H9 (cell line): ENCODE measurements at regions not wholly inside any gene's neighbourhood (a gene's known extent, or its start where the extent isn't known, plus 50 kb on each side); places are given as distances from the start of the nearest gene placed in this dataset.
A peak's percentile ranks its signal among the peaks of the same experiment; 100 is the strongest.

Source experiments
- DNase-seq: peaks from one replicate; pipeline ENCODE4 v3.0.0-alpha.2; 2017
- H2AFZ ChIP-seq: one replicate; pipeline ENCODE4 v1.6.1; 2013; ENCODE audit warnings: mild to moderate bottlenecking, low read length, control low read depth, moderate library complexity
- H2AK5ac ChIP-seq: 2 replicates; pipeline ENCODE4 v1.6.1; 2013; ENCODE audit warnings: low read length, control low read depth, mixed read lengths; ENCODE audit not compliant: insufficient read length
- H2BK120ac ChIP-seq: one replicate; pipeline ENCODE4 v1.6.1; 2013; ENCODE audit warnings: low read depth, mild to moderate bottlenecking, low read length, control low read depth, inconsistent platforms; ENCODE audit not compliant: poor library complexity, severe bottlenecking
- H2BK12ac ChIP-seq: 2 replicates; pipeline ENCODE4 v1.6.1; 2013; ENCODE audit warnings: low read length, control low read depth, mixed read lengths, low read depth; ENCODE audit not compliant: insufficient read length
- H2BK15ac ChIP-seq: 2 replicates; pipeline ENCODE4 v1.6.1; 2013; ENCODE audit warnings: low read depth, low read length, control low read depth
- H2BK20ac ChIP-seq: one replicate; pipeline ENCODE4 v1.6.1; 2013; ENCODE audit warnings: low read depth, mild to moderate bottlenecking, low read length, control low read depth, inconsistent platforms; ENCODE audit not compliant: poor library complexity, severe bottlenecking
- H2BK5ac ChIP-seq: 2 replicates; pipeline ENCODE4 v1.6.1; 2013; ENCODE audit warnings: low read length, control low read depth, mixed read lengths; ENCODE audit not compliant: insufficient read length
- H3K14ac ChIP-seq: 2 replicates; pipeline ENCODE4 v1.6.1; 2013; ENCODE audit warnings: low read length, control low read depth; ENCODE audit not compliant: insufficient read depth
- H3K18ac ChIP-seq: 2 replicates; pipeline ENCODE4 v1.6.1; 2013; ENCODE audit warnings: low read depth, mild to moderate bottlenecking, mixed read lengths, low read length, control low read depth; ENCODE audit not compliant: insufficient read length
- H3K23ac ChIP-seq: 2 replicates; pipeline ENCODE4 v1.6.1; 2013; ENCODE audit warnings: low read length, control low read depth, mixed read lengths, low read depth; ENCODE audit not compliant: insufficient read length
- H3K23me2 ChIP-seq: 2 replicates; pipeline ENCODE4 v1.6.1; 2013; ENCODE audit warnings: low read depth, mild to moderate bottlenecking, mixed read lengths, low read length, control low read depth; ENCODE audit not compliant: insufficient read length, poor library complexity, severe bottlenecking
- H3K27ac ChIP-seq: 2 replicates; pipeline ENCODE4 v1.5.1; 2013; ENCODE audit warnings: low read length, control low read depth, mixed read lengths, low read depth; ENCODE audit not compliant: insufficient read length
- H3K27me3 ChIP-seq: 2 replicates; pipeline ENCODE4 v1.6.1; 2013; ENCODE audit warnings: low read length, control low read depth, inconsistent platforms; ENCODE audit not compliant: insufficient read depth
- H3K4ac ChIP-seq: 2 replicates; pipeline ENCODE4 v1.6.1; 2013; ENCODE audit warnings: low read depth, mild to moderate bottlenecking, control low read depth, inconsistent platforms, low read length, moderate library complexity
- H3K4me1 ChIP-seq: 2 replicates; pipeline ENCODE4 v1.6.1; 2013; ENCODE audit warnings: low read length, control low read depth, inconsistent platforms; ENCODE audit not compliant: insufficient read depth
- H3K4me2 ChIP-seq: 2 replicates; pipeline ENCODE4 v1.6.1; 2013; ENCODE audit warnings: low read length, control low read depth, mixed read lengths; ENCODE audit not compliant: insufficient read length, insufficient read depth
- H3K56ac ChIP-seq: 2 replicates; pipeline ENCODE4 v1.6.1; 2013; ENCODE audit warnings: low read depth, mild to moderate bottlenecking, mixed read lengths, low read length, control low read depth; ENCODE audit not compliant: insufficient read length
- H3K79me1 ChIP-seq: 2 replicates; pipeline ENCODE4 v1.6.1; 2013; ENCODE audit warnings: low read depth, mild to moderate bottlenecking, moderate library complexity, low read length, control low read depth, inconsistent platforms; ENCODE audit not compliant: insufficient read depth, poor library complexity, severe bottlenecking
- H3K79me2 ChIP-seq: 2 replicates; pipeline ENCODE4 v1.6.1; 2013; ENCODE audit warnings: low read length, control low read depth, inconsistent platforms; ENCODE audit not compliant: insufficient read depth
- H3K9ac ChIP-seq: 2 replicates; pipeline ENCODE4 v1.6.1; 2013; ENCODE audit warnings: low read length, control low read depth, mixed read lengths; ENCODE audit not compliant: insufficient read length; ENCODE audit errors: extremely low read depth
- H3K9me3 ChIP-seq: one replicate; pipeline ENCODE4 v1.6.1; 2013; ENCODE audit warnings: low read depth, low read length, inconsistent platforms; ENCODE audit not compliant: control insufficient read depth
- H3T11ph ChIP-seq: one replicate; pipeline ENCODE4 v1.6.1; 2013; ENCODE audit warnings: mild to moderate bottlenecking, low read length, control low read depth, inconsistent platforms
- H4K20me1 ChIP-seq: one replicate; pipeline ENCODE4 v1.6.1; 2013; ENCODE audit not compliant: control insufficient read depth, insufficient read length, insufficient read depth
- H4K5ac ChIP-seq: 2 replicates; pipeline ENCODE4 v1.6.1; 2013; ENCODE audit warnings: low read depth, mild to moderate bottlenecking, mixed read lengths, low read length, control low read depth; ENCODE audit not compliant: insufficient read length
- H4K8ac ChIP-seq: replicated peaks from 2 replicates; pipeline ENCODE4 v1.6.1; 2013; ENCODE audit warnings: low read length, control low read depth, mixed read lengths, low read depth; ENCODE audit not compliant: insufficient read length
- H4K91ac ChIP-seq: 2 replicates; pipeline ENCODE4 v1.6.1; 2013; ENCODE audit warnings: low read depth, mild to moderate bottlenecking, moderate library complexity, mixed read lengths, low read length, control low read depth; ENCODE audit not compliant: insufficient read length
- H3K27ac Mint-ChIP-seq, 3 experiments: 2 replicates in 2 of 3; 3 replicates in 1 of 3; pipeline ENCODE4 v1.8.0; 2020 to 2021; ENCODE audit warnings: mixed read lengths in 3 of 3, mild to moderate bottlenecking in 1 of 3, moderate library complexity in 1 of 3
- H3K27me3 Mint-ChIP-seq: 2 replicates; pipeline ENCODE4 v1.8.0; 2021; ENCODE audit warnings: low read depth, mild to moderate bottlenecking, moderate library complexity, mixed read lengths
- H3K36me3 Mint-ChIP-seq, 3 experiments: 2 replicates in 2 of 3; 3 replicates in 1 of 3; pipeline ENCODE4 v1.8.0; 2020 to 2021; ENCODE audit warnings: low read depth in 3 of 3, mixed read lengths in 3 of 3; ENCODE audit not compliant: insufficient read depth in 1 of 3
- H3K4me1 Mint-ChIP-seq, 2 experiments: 2 replicates each; pipeline ENCODE4 v1.8.0; 2020; ENCODE audit warnings: mixed read lengths in 2 of 2
- H3K4me3 Mint-ChIP-seq, 2 experiments: 2 replicates in 1 of 2; 3 replicates in 1 of 2; pipeline ENCODE4 v1.8.0; 2020 to 2021; ENCODE audit warnings: mild to moderate bottlenecking in 2 of 2, mixed read lengths in 2 of 2, moderate library complexity in 1 of 2
- H3K9me3 Mint-ChIP-seq, 2 experiments: 2 replicates in 1 of 2; 3 replicates in 1 of 2; pipeline ENCODE4 v1.8.0; 2020; ENCODE audit warnings: mild to moderate bottlenecking in 2 of 2, mixed read lengths in 2 of 2, moderate library complexity in 1 of 2
- CTCF ChIP-seq: fragments of 200-600 bp; sonication (generic); conservative IDR thresholded peaks from 3 replicates; pipeline ENCODE4 v1.8.0; 2021; ENCODE audit warnings: antibody characterized with exemption, mild to moderate bottlenecking
- WGBS: extraction: QIAGEN DNeasy Blood & Tissue Kit; methylation state at CpG from one replicate; pipeline ENCODE4 v1.1.7; 2013; ENCODE audit warnings: missing lambda C conversion rate, low lambda C conversion rate, mixed read lengths; ENCODE audit not compliant: insufficient read length; ENCODE audit errors: extremely low coverage; 5-methylcytosine and 5-hydroxymethylcytosine counted together

GRCh38 chr2:120993661-120994060, 258.0 kb downstream of the GLI2 start:
- no peak overlapping the region for H4K5ac ChIP-seq
- DNase-seq = peak; percentile 20
- WGBS = no CpG with 5 or more reads among the region's 9 CpGs
- no peak overlapping the region for H2AK5ac ChIP-seq
- H3K4me3 Mint-ChIP-seq = no peak overlapping the region
- H4K91ac ChIP-seq = no peak overlapping the region
- H3K36me3 Mint-ChIP-seq = peaks cover 10 to 29% (median 24%) of the 10 kb centered on the region in 3 experiments
- no peak for TF ChIP-seq CTCF
- H3K27me3 Mint-ChIP-seq = peaks cover 14% of the 10 kb centered on the region
- H2BK15ac ChIP-seq = no peak overlapping the region
- no peak overlapping the region for H3K56ac ChIP-seq
- H3K4me1 Mint-ChIP-seq = no peaks in the 10 kb centered on the region; a peak in 1 of 4 replicates
- H3T11ph ChIP-seq = no peak overlapping the region
- H3K79me2 ChIP-seq = no peaks in the 10 kb centered on the region
- H4K8ac ChIP-seq = no peak overlapping the region
- H3K9ac ChIP-seq = no peak overlapping the region
- H3K27me3 ChIP-seq = no peaks in the 10 kb centered on the region
- no peaks in the 10 kb centered on the region for H3K9me3 ChIP-seq
- no peaks in the 10 kb centered on the region for H3K79me1 ChIP-seq
- no peak overlapping the region for H2BK5ac ChIP-seq
- H3K27ac ChIP-seq = no peak overlapping the region
- H3K4me1 ChIP-seq = no peaks in the 10 kb centered on the region
- no peaks in the 10 kb centered on the region for H3K9me3 Mint-ChIP-seq
- H2BK20ac ChIP-seq = no peak overlapping the region
- no peak overlapping the region for H2BK12ac ChIP-seq
- no peak overlapping the region for H2BK120ac ChIP-seq
- H4K20me1 ChIP-seq = peaks cover 2% of the 10 kb centered on the region
- H3K14ac ChIP-seq = no peak overlapping the region
- H3K4me2 ChIP-seq = no peak overlapping the region
- H3K27ac Mint-ChIP-seq = no peak overlapping the region; a peak in 1 of 7 replicates
- H3K18ac ChIP-seq = no peak overlapping the region
- H3K23me2 ChIP-seq = no peaks in the 10 kb centered on the region
- no peak overlapping the region for H3K4ac ChIP-seq
- no peak overlapping the region for H3K23ac ChIP-seq
- no peak overlapping the region for H2AFZ ChIP-seq
